Hepatocyte (in vitro differentiated cells): ENCODE measurements at regions not wholly inside any gene's neighbourhood (a gene's known extent, or its start where the extent isn't known, plus 50 kb on each side); places are given as distances from the start of the nearest gene placed in this dataset.

ENCODE experiments used
- DNase-seq: peaks from one replicate; pipeline ENCODE4 v3.0.0-alpha.2; 2016; ENCODE audit warnings: low spot score
- H2AFZ ChIP-seq: fragments of 200-600 bp; sonication (generic); 2 replicates; pipeline ENCODE4 v1.6.0; 2016; ENCODE audit warnings: antibody characterized with exemption, mild to moderate bottlenecking
- H3K27ac ChIP-seq: fragments of 200-600 bp; sonication (generic); 2 replicates; pipeline ENCODE4 v1.5.1; 2016; ENCODE audit warnings: mild to moderate bottlenecking
- H3K27me3 ChIP-seq: fragments of 200-600 bp; sonication (generic); 2 replicates; pipeline ENCODE4 v1.6.1; 2016
- H3K36me3 ChIP-seq: fragments of 200-600 bp; sonication (generic); replicated peaks from 2 replicates; pipeline ENCODE4 v1.5.1; 2016; ENCODE audit warnings: low read depth; ENCODE audit not compliant: insufficient read depth
- H3K4me1 ChIP-seq: fragments of 200-600 bp; sonication (generic); 2 replicates; pipeline ENCODE4 v1.5.1; 2016; ENCODE audit warnings: mild to moderate bottlenecking, moderate library complexity; ENCODE audit not compliant: insufficient read depth
- H3K4me2 ChIP-seq: fragments of 200-600 bp; sonication (generic); 2 replicates; pipeline ENCODE4 v1.6.0; 2016
- H3K4me3 ChIP-seq: fragments of 200-600 bp; sonication (generic); 2 replicates; pipeline ENCODE4 v1.5.1; 2016; ENCODE audit warnings: mild to moderate bottlenecking
- H3K79me2 ChIP-seq: fragments of 200-600 bp; sonication (generic); 2 replicates; pipeline ENCODE4 v1.6.0; 2017; ENCODE audit warnings: mild to moderate bottlenecking
- H3K9me2 ChIP-seq: fragments of 200-600 bp; sonication (generic); replicated peaks from 2 replicates; pipeline ENCODE4 v1.6.0; 2017; ENCODE audit warnings: mild to moderate bottlenecking; ENCODE audit not compliant: insufficient read depth
- H3K9me3 ChIP-seq: fragments of 200-600 bp; sonication (generic); 2 replicates; pipeline ENCODE4 v1.5.1; 2016; ENCODE audit warnings: low read depth, mild to moderate bottlenecking
- H4K20me1 ChIP-seq: fragments of 200-600 bp; sonication (generic); 2 replicates; pipeline ENCODE4 v1.6.0; 2016; ENCODE audit warnings: mild to moderate bottlenecking; ENCODE audit not compliant: insufficient read depth, poor library complexity, severe bottlenecking
- CTCF ChIP-seq: fragments of 200-600 bp; sonication (generic); IDR thresholded peaks from 2 replicates; pipeline ENCODE4 v1.5.1; 2016; ENCODE audit warnings: antibody characterized with exemption, mild to moderate bottlenecking; ENCODE audit not compliant: poor library complexity
- EZH2 ChIP-seq: fragments of 200-600 bp; sonication (generic); IDR thresholded peaks from 2 replicates; pipeline ENCODE4 v1.6.1; 2016; ENCODE audit warnings: antibody characterized with exemption, mild to moderate bottlenecking, borderline replicate concordance
- EZH2phosphoT487 ChIP-seq: fragments of 200-600 bp; sonication (generic); IDR thresholded peaks from one replicate; pipeline ENCODE4 v1.6.1; 2018; ENCODE audit warnings: antibody characterized with exemption, mild to moderate bottlenecking, low read depth, moderate library complexity; ENCODE audit not compliant: unreplicated experiment, severe bottlenecking
- WGBS: methylation state at CpG from one replicate; pipeline ENCODE4 v1.1.6; 2016; ENCODE audit warnings: low lambda C conversion rate; ENCODE audit errors: missing lambda C conversion rate; 5-methylcytosine and 5-hydroxymethylcytosine counted together

- Histone ChIP-seq H3K4me2 (no peak overlapping the region), H3K9me2 (no peaks in the 10 kb centered on the region), H3K36me3 (no peaks in the 10 kb centered on the region), H3K79me2 (no peaks in the 10 kb centered on the region), H3K4me3 (no peak overlapping the region), H2AFZ (no peak overlapping the region), H4K20me1 (no peaks in the 10 kb centered on the region), H3K9me3 (no peaks in the 10 kb centered on the region), H3K27me3 (peaks cover 11% of the 10 kb centered on the region), H3K4me1 (no peaks in the 10 kb centered on the region), H3K27ac (no peak overlapping the region)
- 61% methylated on average over 6 of the region's 6 CpGs for WGBS
- DNase-seq, result no peak
- TF ChIP-seq EZH2, result no peak
- no peak for TF ChIP-seq CTCF
- no peak for TF ChIP-seq EZH2phosphoT487
Measured at GRCh38 chr7:142503036-142503435, 245.2 kb upstream of the PRSS58 start.

- WGBS, result 53% methylated on average over 1 of the region's 1 CpG
- no peaks in the 10 kb centered on the region for H3K9me2 ChIP-seq
- H3K9me3 ChIP-seq, result no peaks in the 10 kb centered on the region
- H4K20me1 ChIP-seq, result no peaks in the 10 kb centered on the region
- no peak overlapping the region for H2AFZ ChIP-seq
- H3K27ac ChIP-seq, result no peak overlapping the region
- no peaks in the 10 kb centered on the region for H3K79me2 ChIP-seq
- H3K27me3 ChIP-seq, result peaks cover 16% of the 10 kb centered on the region
- TF ChIP-seq CTCF (no peak), EZH2 (no peak), EZH2phosphoT487 (no peak)
- H3K4me2 ChIP-seq, result no peak overlapping the region
- no peak overlapping the region for H3K4me3 ChIP-seq
- DNase-seq, result no peak
- no peaks in the 10 kb centered on the region for H3K4me1 ChIP-seq
- no peaks in the 10 kb centered on the region for H3K36me3 ChIP-seq
Measured at GRCh38 chr7:142501434-142501833, 243.6 kb upstream of the PRSS58 start.

- Histone ChIP-seq H3K27ac (no peak overlapping the region), H4K20me1 (no peaks in the 10 kb centered on the region), H2AFZ (no peak overlapping the region), H3K4me1 (no peaks in the 10 kb centered on the region), H3K36me3 (no peaks in the 10 kb centered on the region), H3K4me2 (no peak overlapping the region), H3K9me2 (no peaks in the 10 kb centered on the region), H3K79me2 (no peaks in the 10 kb centered on the region), H3K27me3 (peaks cover 23% of the 10 kb centered on the region), H3K4me3 (no peak overlapping the region), H3K9me3 (no peaks in the 10 kb centered on the region)
- WGBS, result 75% methylated on average over 4 of the region's 4 CpGs
- TF ChIP-seq EZH2 (no peak), CTCF (no peak), EZH2phosphoT487 (no peak)
- no peak for DNase-seq
Measured at GRCh38 chr7:142500366-142500765, 242.5 kb upstream of the PRSS58 start.

- no peaks in the 10 kb centered on the region for H3K36me3 ChIP-seq
- no peaks in the 10 kb centered on the region for H3K9me3 ChIP-seq
- 72% methylated on average over 4 of the region's 4 CpGs for WGBS
- H3K79me2 ChIP-seq, result no peaks in the 10 kb centered on the region
- no peak overlapping the region for H2AFZ ChIP-seq
- H3K27me3 ChIP-seq, result peaks cover 31% of the 10 kb centered on the region
- H3K4me2 ChIP-seq, result no peak overlapping the region
- no peak overlapping the region for H3K27ac ChIP-seq
- no peak for TF ChIP-seq EZH2
- TF ChIP-seq CTCF, result no peak
- no peak for TF ChIP-seq EZH2phosphoT487
- no peaks in the 10 kb centered on the region for H3K9me2 ChIP-seq
- no peak overlapping the region for H3K4me3 ChIP-seq
- no peak for DNase-seq
- no peaks in the 10 kb centered on the region for H3K4me1 ChIP-seq
- H4K20me1 ChIP-seq, result no peaks in the 10 kb centered on the region
Measured at GRCh38 chr7:142499635-142500034, 241.8 kb upstream of the PRSS58 start.
